ENCODE measurements at regions not wholly inside any gene's neighbourhood (a gene's known extent, or its start where the extent isn't known, plus 50 kb on each side); places are given as distances from the start of the nearest gene placed in this dataset.

GRCh38 chr2:37836270-37836669 lies 88.8 kb upstream of the RMDN2 start:
- H3K27ac ChIP-seq = no peak overlapping the region
- DNase-seq (ENCODE audit: low spot score) = no peak
- TF ChIP-seq CTCF (IDR thresholded peaks at IDR 0.05) = no peak
- H3K4me3 ChIP-seq = no peak overlapping the region

GRCh38 chr2:37836711-37837110 lies 88.4 kb upstream of the RMDN2 start:
- no peak for DNase-seq (ENCODE audit: low spot score)
- Histone ChIP-seq H3K27ac (no peak overlapping the region), H3K4me3 (no peak overlapping the region)
- no peak for TF ChIP-seq CTCF (IDR thresholded peaks at IDR 0.05)

DNA sequence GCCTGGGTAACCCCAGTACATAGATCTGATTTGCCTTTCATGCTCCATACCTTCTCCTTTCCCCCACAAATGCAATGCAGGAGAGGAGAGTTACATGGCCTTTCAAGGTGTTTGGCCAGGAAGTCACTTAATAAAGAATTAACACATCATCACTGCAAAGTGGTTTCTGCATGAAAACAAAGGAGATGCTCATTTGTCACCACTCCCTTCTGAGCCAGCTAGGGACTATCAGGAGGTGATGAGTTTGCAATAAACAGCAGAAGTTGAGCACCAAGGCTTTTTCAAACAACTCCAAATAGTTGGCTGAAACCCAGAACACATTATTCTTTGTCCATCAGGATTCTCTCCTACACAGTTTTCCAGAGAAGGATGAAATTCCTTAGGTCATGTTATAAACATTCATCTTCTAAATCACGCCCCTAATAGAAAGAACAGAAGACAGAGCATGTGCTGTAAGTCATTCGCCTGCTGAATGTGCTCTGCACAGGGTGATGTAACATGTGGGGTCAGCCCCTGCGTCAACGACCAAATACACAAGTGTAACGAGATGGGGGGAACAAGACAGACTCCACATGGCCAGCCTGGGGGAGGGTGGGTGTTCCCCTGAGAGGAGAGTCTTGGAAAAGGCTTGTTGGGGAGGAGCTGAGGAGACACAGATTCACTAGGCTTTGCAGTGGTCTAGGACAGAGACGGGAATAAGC lies 87.3 kb upstream of the RMDN2 start:
- H3K27ac ChIP-seq = no peak overlapping the region
- no peak overlapping the region for H3K4me3 ChIP-seq
- DNase-seq (ENCODE audit: low spot score) = no peak
- TF ChIP-seq CTCF (IDR thresholded peaks at IDR 0.05) = no peak

DNA sequence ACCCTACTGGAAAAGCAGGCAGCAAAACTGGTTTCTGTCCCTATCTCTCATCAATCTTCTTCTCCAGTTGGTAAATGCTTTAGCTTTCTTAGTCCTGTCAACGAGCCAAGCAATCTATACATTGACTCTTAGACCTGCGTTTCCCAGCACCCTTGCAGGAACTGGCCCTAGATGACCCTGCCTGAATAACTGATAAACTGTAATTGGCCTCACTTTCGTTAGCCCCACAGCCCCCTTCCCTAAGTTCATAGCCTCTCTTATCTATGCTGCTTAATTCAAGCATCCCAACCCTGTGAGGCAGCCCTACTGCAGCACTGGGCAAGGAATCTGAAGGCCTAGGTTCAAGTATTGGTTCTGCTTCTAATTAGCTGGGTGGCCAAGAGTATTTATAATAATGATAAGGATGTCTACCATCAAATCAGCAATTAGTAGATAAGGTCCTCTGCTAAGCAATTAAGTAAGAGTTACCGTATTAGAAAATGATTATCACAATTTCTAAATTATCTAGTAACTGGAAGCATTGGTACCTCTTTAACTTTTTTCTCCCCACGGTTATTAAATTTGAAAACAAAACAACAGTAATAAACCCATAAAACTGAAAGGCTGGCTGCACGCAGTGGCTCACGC lies 86.4 kb upstream of the RMDN2 start:
- no peak for TF ChIP-seq CTCF (IDR thresholded peaks at IDR 0.05)
- Histone ChIP-seq H3K27ac (no peak overlapping the region), H3K4me3 (no peak overlapping the region)

GRCh38 chr2:37839991-37840390 lies 85.1 kb upstream of the RMDN2 start:
- no peak for DNase-seq (ENCODE audit: low spot score)
- no peak for TF ChIP-seq CTCF (IDR thresholded peaks at IDR 0.05)
- Histone ChIP-seq H3K4me3 (no peak overlapping the region), H3K27ac (no peak overlapping the region)

More for the DNA sequence above, 86.4 kb upstream of the RMDN2 start:
- DNase-seq (ENCODE audit: low spot score) = no peak

DNA sequence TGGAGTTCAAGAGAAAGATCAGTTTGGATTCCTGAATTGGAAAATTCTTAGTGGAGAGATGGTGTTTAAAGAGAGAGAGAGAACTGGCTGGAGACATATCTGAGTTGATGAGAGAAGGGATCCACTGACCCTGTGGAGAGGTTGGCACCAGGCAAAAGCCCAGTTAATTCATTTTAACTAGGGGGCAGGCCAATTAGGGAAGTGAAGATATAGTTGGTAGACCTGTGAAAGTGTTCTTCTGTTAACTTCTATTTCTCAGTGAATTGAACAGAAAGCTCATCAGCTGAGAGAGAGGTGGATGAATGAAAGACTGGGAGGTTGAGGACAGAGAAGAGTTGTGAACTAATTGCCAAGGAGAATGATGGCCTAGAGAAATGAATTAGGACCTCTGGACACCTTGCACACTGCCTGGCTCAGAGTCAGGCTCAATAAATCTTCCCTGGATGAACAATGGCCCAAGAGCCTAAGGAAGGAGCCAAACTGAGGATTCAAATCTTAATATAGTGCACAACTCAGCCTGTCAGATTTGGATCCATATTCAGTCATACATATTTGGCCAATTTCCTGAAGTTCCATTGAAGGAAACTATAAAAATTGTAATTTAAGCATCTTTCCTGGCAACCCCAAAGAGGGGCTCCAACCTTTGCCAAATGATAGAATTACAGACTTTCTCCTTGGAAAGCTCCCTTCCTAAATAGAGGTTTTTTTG lies 82.2 kb upstream of the RMDN2 start:
- no peak overlapping the region for H3K4me3 ChIP-seq
- no peak overlapping the region for H3K27ac ChIP-seq
- DNase-seq (ENCODE audit: low spot score) = no peak
- no peak for TF ChIP-seq CTCF (IDR thresholded peaks at IDR 0.05)
